ENCODE measurements at regions not wholly inside any gene's neighbourhood (a gene's known extent, or its start where the extent isn't known, plus 50 kb on each side); places are given as distances from the start of the nearest gene placed in this dataset.

DNA sequence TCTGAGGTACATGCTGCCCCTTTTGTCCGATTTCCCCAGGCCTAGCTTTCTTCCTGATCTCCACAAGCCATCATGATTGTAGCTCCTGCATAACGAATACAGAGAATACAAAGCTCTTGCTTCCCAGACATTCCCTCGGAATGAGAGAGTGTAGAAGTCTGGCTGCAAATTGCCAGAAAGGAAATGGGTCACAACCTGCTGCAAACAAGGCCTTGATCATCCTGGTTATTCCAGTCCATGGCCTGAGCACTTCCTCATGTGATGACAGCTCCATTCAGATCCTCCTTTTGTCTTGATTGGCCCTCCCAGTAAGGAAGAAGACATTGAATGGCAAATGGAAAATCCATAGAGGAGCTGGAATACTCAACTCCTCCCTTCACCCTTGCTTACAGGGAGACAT, 136.0 kb upstream of the ADRA1B start (continued):
- TF ChIP-seq, protein P1, sequence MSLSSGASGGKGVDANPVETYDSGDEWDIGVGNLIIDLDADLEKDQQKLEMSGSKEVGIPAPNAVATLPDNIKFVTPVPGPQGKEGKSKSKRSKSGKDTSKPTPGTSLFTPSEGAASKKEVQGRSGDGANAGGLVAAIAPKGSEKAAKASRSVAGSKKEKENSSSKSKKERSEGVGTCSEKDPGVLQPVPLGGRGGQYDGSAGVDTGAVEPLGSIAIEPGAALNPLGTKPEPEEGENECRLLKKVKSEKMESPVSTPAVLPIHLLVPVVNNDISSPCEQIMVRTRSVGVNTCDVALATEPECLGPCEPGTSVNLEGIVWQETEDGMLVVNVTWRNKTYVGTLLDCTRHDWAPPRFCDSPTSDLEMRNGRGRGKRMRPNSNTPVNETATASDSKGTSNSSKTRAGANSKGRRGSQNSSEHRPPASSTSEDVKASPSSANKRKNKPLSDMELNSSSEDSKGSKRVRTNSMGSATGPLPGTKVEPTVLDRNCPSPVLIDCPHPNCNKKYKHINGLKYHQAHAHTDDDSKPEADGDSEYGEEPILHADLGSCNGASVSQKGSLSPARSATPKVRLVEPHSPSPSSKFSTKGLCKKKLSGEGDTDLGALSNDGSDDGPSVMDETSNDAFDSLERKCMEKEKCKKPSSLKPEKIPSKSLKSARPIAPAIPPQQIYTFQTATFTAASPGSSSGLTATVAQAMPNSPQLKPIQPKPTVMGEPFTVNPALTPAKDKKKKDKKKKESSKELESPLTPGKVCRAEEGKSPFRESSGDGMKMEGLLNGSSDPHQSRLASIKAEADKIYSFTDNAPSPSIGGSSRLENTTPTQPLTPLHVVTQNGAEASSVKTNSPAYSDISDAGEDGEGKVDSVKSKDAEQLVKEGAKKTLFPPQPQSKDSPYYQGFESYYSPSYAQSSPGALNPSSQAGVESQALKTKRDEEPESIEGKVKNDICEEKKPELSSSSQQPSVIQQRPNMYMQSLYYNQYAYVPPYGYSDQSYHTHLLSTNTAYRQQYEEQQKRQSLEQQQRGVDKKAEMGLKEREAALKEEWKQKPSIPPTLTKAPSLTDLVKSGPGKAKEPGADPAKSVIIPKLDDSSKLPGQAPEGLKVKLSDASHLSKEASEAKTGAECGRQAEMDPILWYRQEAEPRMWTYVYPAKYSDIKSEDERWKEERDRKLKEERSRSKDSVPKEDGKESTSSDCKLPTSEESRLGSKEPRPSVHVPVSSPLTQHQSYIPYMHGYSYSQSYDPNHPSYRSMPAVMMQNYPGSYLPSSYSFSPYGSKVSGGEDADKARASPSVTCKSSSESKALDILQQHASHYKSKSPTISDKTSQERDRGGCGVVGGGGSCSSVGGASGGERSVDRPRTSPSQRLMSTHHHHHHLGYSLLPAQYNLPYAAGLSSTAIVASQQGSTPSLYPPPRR (CRISPR knock-in tag; IDR thresholded peaks at IDR 0.05; ENCODE audit: borderline replicate concordance) = no peak
- TF ChIP-seq NR2C2 (CRISPR knock-in tag; IDR thresholded peaks at IDR 0.05) (no peak), NR2C2 (tag; IDR thresholded peaks at IDR 0.05) (no peak), ZNF57 (CRISPR knock-in tag; IDR thresholded peaks at IDR 0.05) (no peak), PHF20 (IDR thresholded peaks at IDR 0.05; ENCODE audit: partially characterized antibody) (no peak), ZNF282 (CRISPR knock-in tag; IDR thresholded peaks at IDR 0.05) (no peak), PHF21A (IDR thresholded peaks at IDR 0.05; ENCODE audit: borderline replicate concordance, low read depth) (no peak), POLR2G (IDR thresholded peaks at IDR 0.05; ENCODE audit: low read depth, low read length) (no peak), RBM15 (IDR thresholded peaks at IDR 0.05; ENCODE audit: insufficient read depth, low read length) (no peak), CBFA2T3 (IDR thresholded peaks at IDR 0.05) (no peak), ZNF224 (CRISPR knock-in tag; IDR thresholded peaks at IDR 0.05) (no peak), EP300 (IDR thresholded peaks at IDR 0.05; ENCODE audit: low read length) (no peak), NFE2L1 (tag; IDR thresholded peaks at IDR 0.05; ENCODE audit: borderline replicate concordance, low read depth) (no peak), ZNF12 (CRISPR knock-in tag; IDR thresholded peaks at IDR 0.05) (no peak)
